Activated CD4-positive, alpha-beta T cell treated with anti-CD3 and anti-CD28 coated beads, Interleukin-2, Interleukin-6, amounts not matched to agents 100 ng/mL and 50 ng/mL, durations not matched to agents 16 hours and 8 hours (primary cell): ENCODE measurements at regions not wholly inside any gene's neighbourhood (a gene's known extent, or its start where the extent isn't known, plus 50 kb on each side); places are given as distances from the start of the nearest gene placed in this dataset.
"Not testable (repeated sequence)": the region's sequence is repeated elsewhere in the genome, so short reads cannot be mapped to it uniquely, and the experiment has no call there.

Source experiments
- DNase-seq: peaks from one replicate; pipeline ENCODE4 v3.0.0-alpha.2; 2020

- no peak for DNase-seq
Measured at GRCh38 chr15:99464137-99464536, 101.6 kb upstream of the MEF2A start.

GRCh38 chr15:99466701-99467337 is 99.0 kb upstream of the MEF2A start:
- no peak for DNase-seq

GRCh38 chr15:99467338-99467720 is 98.5 kb upstream of the MEF2A start:
- no peak for DNase-seq

GRCh38 chr15:99467853-99468464 is 97.8 kb upstream of the MEF2A start:
- DNase-seq, result no peak

- not testable (repeated sequence) for DNase-seq
Measured at GRCh38 chr15:99470204-99470603, 95.6 kb upstream of the MEF2A start.

GRCh38 chr15:99472416-99473145 is 93.2 kb upstream of the MEF2A start:
- DNase-seq, result no peak

GRCh38 chr15:99473981-99474906 is 91.5 kb upstream of the MEF2A start:
- DNase-seq, result no peak

- no peak for DNase-seq
Measured at GRCh38 chr15:99474909-99475753, 90.7 kb upstream of the MEF2A start.

- no peak for DNase-seq
Measured at GRCh38 chr15:99475754-99476412, 89.9 kb upstream of the MEF2A start.

GRCh38 chr15:99476413-99477222 is 89.2 kb upstream of the MEF2A start:
- DNase-seq, result no peak

GRCh38 chr15:99477791-99478471 is 87.9 kb upstream of the MEF2A start:
- no peak for DNase-seq

- DNase-seq, result no peak
Measured at GRCh38 chr15:99478977-99479376, 86.8 kb upstream of the MEF2A start.

GRCh38 chr15:99480016-99480810 is 85.6 kb upstream of the MEF2A start:
- DNase-seq, result no peak

- DNase-seq, result no peak
Measured at GRCh38 chr15:99481113-99481950, 84.5 kb upstream of the MEF2A start.

- no peak for DNase-seq
Measured at GRCh38 chr15:99481951-99482230, 83.9 kb upstream of the MEF2A start.

- DNase-seq, result no peak
Measured at GRCh38 chr15:99482993-99483392, 82.8 kb upstream of the MEF2A start.

GRCh38 chr15:99485153-99485961 is 80.4 kb upstream of the MEF2A start:
- no peak for DNase-seq

GRCh38 chr15:99485992-99486370 is 79.8 kb upstream of the MEF2A start:
- no peak for DNase-seq
